AG09309 (cell line): ENCODE measurements at regions not wholly inside any gene's neighbourhood (a gene's known extent, or its start where the extent isn't known, plus 50 kb on each side); places are given as distances from the start of the nearest gene placed in this dataset.

Source experiments
- DNase-seq: peaks from one replicate; pipeline ENCODE4 v3.0.0-alpha.2; 2010; ENCODE audit warnings: low read depth
- H3K4me3 ChIP-seq: 2 replicates; pipeline ENCODE4 v1.5.1; 2011; ENCODE audit warnings: mild to moderate bottlenecking, low read depth, low read length, moderate library complexity; ENCODE audit not compliant: control insufficient read depth
- CTCF ChIP-seq: IDR thresholded peaks from 2 replicates; pipeline ENCODE4 v1.5.1; 2011; ENCODE audit warnings: mild to moderate bottlenecking, low read depth, low read length, inconsistent platforms; ENCODE audit not compliant: insufficient read depth, control insufficient read depth; ENCODE audit errors: missing control alignments

- DNase-seq: no peak
- TF ChIP-seq CTCF: no peak
- no peak overlapping the region for H3K4me3 ChIP-seq
These were observed 881.2 kb downstream of the GALC start for GRCh38 chr14:87111741-87112140.

GRCh38 chr14:87111126-87111525, 881.9 kb downstream of the GALC start:
- no peak for DNase-seq
- H3K4me3 ChIP-seq: no peak overlapping the region
- TF ChIP-seq CTCF: no peak

- no peak overlapping the region for H3K4me3 ChIP-seq
- TF ChIP-seq CTCF: no peak
- no peak for DNase-seq
These were observed 883.7 kb downstream of the GALC start for GRCh38 chr14:87109271-87109670.

- TF ChIP-seq CTCF: no peak
- peak; percentile 10 for DNase-seq
- no peak overlapping the region for H3K4me3 ChIP-seq
These were observed 884.3 kb downstream of the GALC start for GRCh38 chr14:87108726-87109125.

- no peak overlapping the region for H3K4me3 ChIP-seq
- no peak for TF ChIP-seq CTCF
- no peak for DNase-seq
These were observed 890.1 kb downstream of the GALC start for GRCh38 chr14:87102811-87103378.

- no peak overlapping the region for H3K4me3 ChIP-seq
- TF ChIP-seq CTCF: no peak
- DNase-seq: no peak
These were observed 896.0 kb downstream of the GALC start for GRCh38 chr14:87097015-87097414.

- TF ChIP-seq CTCF: no peak
- no peak overlapping the region for H3K4me3 ChIP-seq
- DNase-seq: no peak
These were observed 898.1 kb downstream of the GALC start for GRCh38 chr14:87094913-87095312.
